GM11168 (cell line): ENCODE measurements at regions not wholly inside any gene's neighbourhood (a gene's known extent, or its start where the extent isn't known, plus 50 kb on each side); places are given as distances from the start of the nearest gene placed in this dataset.
"Not testable (repeated sequence)": the region's sequence is repeated elsewhere in the genome, so short reads cannot be mapped to it uniquely, and the experiment has no call there.

Experiments used
- in situ Hi-C: fragments of 300-500 bp; cut with MboI; formaldehyde crosslinking; loops from one replicate; pipeline ENCODE4 v1.12.0; 2022; ENCODE audit warnings: low sequenced_read_pairs; ENCODE audit not compliant: unreplicated experiment

- in situ Hi-C loops, result loop anchor here (10.0 kb wide), 1 partner anchor 294 kb away; no protein-coding TSS in a partner anchor
Measured at GRCh38 chr10:15430969-15431771, 60.1 kb upstream of the FAM171A1 start.

DNA sequence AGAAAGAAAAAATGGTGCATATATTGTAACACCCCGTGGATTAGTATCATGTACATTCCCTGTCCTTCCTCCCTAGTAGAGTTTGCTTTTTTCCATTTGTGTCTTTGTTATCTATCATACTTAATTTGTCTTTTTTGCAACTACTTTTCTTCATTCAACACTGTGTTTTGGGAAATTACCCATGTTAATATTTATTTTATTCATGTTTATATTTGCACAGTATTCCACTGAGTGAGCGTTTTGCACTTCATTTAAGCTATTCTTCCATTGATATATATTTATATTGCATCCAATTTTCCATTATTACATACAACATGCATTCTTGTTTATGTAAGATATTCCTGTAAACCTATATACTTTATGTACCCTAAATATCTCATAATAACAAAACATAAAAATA is 57.6 kb upstream of the FAM171A1 start:
- in situ Hi-C loops, result no loop called here

DNA sequence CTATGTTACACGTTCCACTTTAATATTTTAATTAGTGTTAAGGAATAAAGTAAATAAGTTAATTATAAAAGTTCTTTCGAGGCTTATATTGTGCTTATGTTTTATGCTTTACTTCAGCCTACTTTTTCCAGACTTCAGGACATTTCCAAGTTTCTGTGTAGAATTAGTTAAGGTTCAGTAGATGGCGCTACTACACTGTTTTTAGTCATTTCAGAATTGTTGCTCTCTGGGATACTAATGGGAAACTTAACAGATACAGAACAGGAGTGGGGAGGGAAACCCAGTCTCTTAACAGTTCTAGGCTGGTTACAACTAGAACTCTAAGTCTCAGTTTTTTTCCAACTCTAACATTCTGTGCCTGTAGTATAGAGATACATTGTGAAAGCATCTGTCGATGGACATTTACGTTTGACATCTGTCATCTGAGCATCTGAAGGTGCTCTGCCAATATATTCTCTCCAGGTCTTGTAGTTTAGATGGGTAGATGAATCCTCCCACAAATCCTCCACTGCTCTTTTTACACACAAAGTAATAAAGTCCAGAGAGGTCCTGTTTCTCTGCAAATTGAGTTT is 56.8 kb upstream of the FAM171A1 start:
- in situ Hi-C loops, result no loop called here

GRCh38 chr10:15426558-15426957 is 55.5 kb upstream of the FAM171A1 start:
- in situ Hi-C loops, result no loop called here

GRCh38 chr10:15426115-15426514 is 55.0 kb upstream of the FAM171A1 start:
- in situ Hi-C loops, result no loop called here

DNA sequence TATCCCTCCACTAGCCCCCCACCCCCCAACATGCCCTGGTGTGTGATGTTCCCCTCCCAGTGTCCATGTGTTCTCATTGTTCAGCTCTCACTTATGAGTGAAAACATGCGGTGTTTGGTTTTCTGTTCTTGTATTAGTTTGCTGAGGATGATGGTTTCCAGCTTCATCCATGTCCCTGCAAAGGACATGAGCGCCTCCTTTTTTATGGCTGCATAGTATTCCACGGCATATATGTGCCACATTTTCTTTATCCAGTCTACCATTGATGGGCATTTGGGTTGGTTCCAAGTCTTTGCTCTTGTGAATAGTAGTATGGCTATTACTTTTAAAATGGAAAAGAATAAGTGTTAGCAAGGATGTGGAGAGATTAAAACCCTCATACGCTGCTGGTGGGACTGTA is 50.8 kb upstream of the FAM171A1 start:
- in situ Hi-C loops, result not testable (repeated sequence)
